DND-41 (cell line): ENCODE measurements at regions not wholly inside any gene's neighbourhood (a gene's known extent, or its start where the extent isn't known, plus 50 kb on each side); places are given as distances from the start of the nearest gene placed in this dataset.

Source experiments
- CTCF ChIP-seq: IDR thresholded peaks from 2 replicates; pipeline ENCODE4 v1.5.1; 2012; ENCODE audit warnings: borderline replicate concordance, low read length, moderate library complexity, mild to moderate bottlenecking; ENCODE audit not compliant: poor library complexity, severe bottlenecking; ENCODE audit errors: extremely low read depth
- EZH2 ChIP-seq: IDR thresholded peaks from 3 replicates; pipeline ENCODE4 v1.6.1; 2012; ENCODE audit warnings: borderline replicate concordance, low read depth, mild to moderate bottlenecking, moderate library complexity, low read length, inconsistent platforms; ENCODE audit not compliant: severe bottlenecking

GRCh38 chr16:51524555-51525373 lies 373.7 kb upstream of the SALL1 start:
- TF ChIP-seq CTCF (no peak), EZH2 (no peak)
